ENCODE measurements at regions not wholly inside any gene's neighbourhood (a gene's known extent, or its start where the extent isn't known, plus 50 kb on each side); places are given as distances from the start of the nearest gene placed in this dataset.

GRCh38 chr5:167309941-167310517 is 981.4 kb upstream of the WWC1 start:
- Histone ChIP-seq H3K36me3 (ENCODE audit: insufficient read depth) (no peaks in the 10 kb centered on the region), H3K4me1 (ENCODE audit: insufficient read depth) (no peaks in the 10 kb centered on the region), H3K27ac (ENCODE audit: low read depth) (no peak overlapping the region), H3K4me3 (ENCODE audit: low read depth, low read length) (no peak overlapping the region)
- DNase-seq (ENCODE audit: extremely low spot score): no peak
- 63% methylated on average over 8 of the region's 8 CpGs for WGBS

GRCh38 chr5:167311340-167311739 is 980.1 kb upstream of the WWC1 start:
- 89% methylated on average over 3 of the region's 3 CpGs for WGBS
- H3K36me3 ChIP-seq (ENCODE audit: insufficient read depth): no peaks in the 10 kb centered on the region
- no peak for DNase-seq (ENCODE audit: extremely low spot score)
- no peaks in the 10 kb centered on the region for H3K4me1 ChIP-seq (ENCODE audit: insufficient read depth)
- H3K27ac ChIP-seq (ENCODE audit: low read depth): no peak overlapping the region
- no peak overlapping the region for H3K4me3 ChIP-seq (ENCODE audit: low read depth, low read length)

GRCh38 chr5:167312225-167312624 is 979.2 kb upstream of the WWC1 start:
- Histone ChIP-seq H3K27ac (ENCODE audit: low read depth) (no peak overlapping the region), H3K36me3 (ENCODE audit: insufficient read depth) (no peaks in the 10 kb centered on the region), H3K4me3 (ENCODE audit: low read depth, low read length) (no peak overlapping the region), H3K4me1 (ENCODE audit: insufficient read depth) (no peaks in the 10 kb centered on the region)
- no peak for DNase-seq (ENCODE audit: extremely low spot score)
- 75% methylated on average over 3 of the region's 3 CpGs for WGBS

- DNase-seq (ENCODE audit: extremely low spot score): no peak
- WGBS: 88% methylated on average over 2 of the region's 2 CpGs
- Histone ChIP-seq H3K27ac (ENCODE audit: low read depth) (no peak overlapping the region), H3K36me3 (ENCODE audit: insufficient read depth) (no peaks in the 10 kb centered on the region), H3K4me3 (ENCODE audit: low read depth, low read length) (no peak overlapping the region), H3K4me1 (ENCODE audit: insufficient read depth) (no peaks in the 10 kb centered on the region)
Observed at GRCh38 chr5:167315762-167316161, 975.7 kb upstream of the WWC1 start.

GRCh38 chr5:167317884-167318283 is 973.6 kb upstream of the WWC1 start:
- Histone ChIP-seq H3K4me3 (ENCODE audit: low read depth, low read length) (no peak overlapping the region), H3K4me1 (ENCODE audit: insufficient read depth) (no peaks in the 10 kb centered on the region), H3K36me3 (ENCODE audit: insufficient read depth) (no peaks in the 10 kb centered on the region), H3K27ac (ENCODE audit: low read depth) (no peak overlapping the region)
- no peak for DNase-seq (ENCODE audit: extremely low spot score)
- WGBS: 73% methylated on average over 3 of the region's 3 CpGs

- Histone ChIP-seq H3K27ac (ENCODE audit: low read depth) (no peak overlapping the region), H3K4me1 (ENCODE audit: insufficient read depth) (no peaks in the 10 kb centered on the region), H3K36me3 (ENCODE audit: insufficient read depth) (no peaks in the 10 kb centered on the region), H3K4me3 (ENCODE audit: low read depth, low read length) (no peak overlapping the region)
- no peak for DNase-seq (ENCODE audit: extremely low spot score)
- 81% methylated on average over 3 of the region's 3 CpGs for WGBS
Observed at GRCh38 chr5:167319243-167319642, 972.2 kb upstream of the WWC1 start.

- Histone ChIP-seq H3K27ac (ENCODE audit: low read depth) (no peak overlapping the region), H3K4me3 (ENCODE audit: low read depth, low read length) (no peak overlapping the region), H3K36me3 (ENCODE audit: insufficient read depth) (no peaks in the 10 kb centered on the region), H3K4me1 (ENCODE audit: insufficient read depth) (no peaks in the 10 kb centered on the region)
- DNase-seq (ENCODE audit: extremely low spot score): no peak
Observed at GRCh38 chr5:167320019-167320418, 971.4 kb upstream of the WWC1 start.

GRCh38 chr5:167332309-167332708 is 959.1 kb upstream of the WWC1 start:
- 75% methylated on average over 5 of the region's 5 CpGs for WGBS
- Histone ChIP-seq H3K27ac (ENCODE audit: low read depth) (no peak overlapping the region), H3K4me3 (ENCODE audit: low read depth, low read length) (no peak overlapping the region), H3K36me3 (ENCODE audit: insufficient read depth) (no peaks in the 10 kb centered on the region), H3K4me1 (ENCODE audit: insufficient read depth) (no peaks in the 10 kb centered on the region)
- DNase-seq (ENCODE audit: extremely low spot score): no peak

GRCh38 chr5:167336161-167336560 is 955.3 kb upstream of the WWC1 start:
- no peak overlapping the region for H3K27ac ChIP-seq (ENCODE audit: low read depth)
- DNase-seq (ENCODE audit: extremely low spot score): no peak
- WGBS: 91% methylated on average over 2 of the region's 2 CpGs
- no peaks in the 10 kb centered on the region for H3K36me3 ChIP-seq (ENCODE audit: insufficient read depth)
- H3K4me3 ChIP-seq (ENCODE audit: low read depth, low read length): no peak overlapping the region
- H3K4me1 ChIP-seq (ENCODE audit: insufficient read depth): no peaks in the 10 kb centered on the region

- Histone ChIP-seq H3K36me3 (ENCODE audit: insufficient read depth) (no peaks in the 10 kb centered on the region), H3K4me1 (ENCODE audit: insufficient read depth) (no peaks in the 10 kb centered on the region), H3K4me3 (ENCODE audit: low read depth, low read length) (no peak overlapping the region), H3K27ac (ENCODE audit: low read depth) (no peak overlapping the region)
- WGBS: 77% methylated on average over 1 of the region's 1 CpG
- no peak for DNase-seq (ENCODE audit: extremely low spot score)
Observed at GRCh38 chr5:167339205-167339604, 952.2 kb upstream of the WWC1 start.

- Histone ChIP-seq H3K4me1 (ENCODE audit: insufficient read depth) (no peaks in the 10 kb centered on the region), H3K27ac (ENCODE audit: low read depth) (no peak overlapping the region), H3K4me3 (ENCODE audit: low read depth, low read length) (no peak overlapping the region), H3K36me3 (ENCODE audit: insufficient read depth) (no peaks in the 10 kb centered on the region)
- DNase-seq (ENCODE audit: extremely low spot score): no peak
- 63% methylated on average over 4 of the region's 4 CpGs for WGBS
Observed at GRCh38 chr5:167346461-167346860, 945.0 kb upstream of the WWC1 start.

- WGBS: 77% methylated on average over 12 of the region's 12 CpGs
- no peak for DNase-seq (ENCODE audit: extremely low spot score)
- Histone ChIP-seq H3K27ac (ENCODE audit: low read depth) (no peak overlapping the region), H3K36me3 (ENCODE audit: insufficient read depth) (no peaks in the 10 kb centered on the region), H3K4me3 (ENCODE audit: low read depth, low read length) (no peak overlapping the region), H3K4me1 (ENCODE audit: insufficient read depth) (no peaks in the 10 kb centered on the region)
Observed at GRCh38 chr5:167348251-167348926, 943.1 kb upstream of the WWC1 start.

GRCh38 chr5:167348980-167349379 is 942.5 kb upstream of the WWC1 start:
- WGBS: 81% methylated on average over 3 of the region's 3 CpGs
- no peak overlapping the region for H3K27ac ChIP-seq (ENCODE audit: low read depth)
- no peak overlapping the region for H3K4me3 ChIP-seq (ENCODE audit: low read depth, low read length)
- DNase-seq (ENCODE audit: extremely low spot score): no peak
- no peaks in the 10 kb centered on the region for H3K4me1 ChIP-seq (ENCODE audit: insufficient read depth)
- no peaks in the 10 kb centered on the region for H3K36me3 ChIP-seq (ENCODE audit: insufficient read depth)

- DNase-seq (ENCODE audit: extremely low spot score): no peak
- Histone ChIP-seq H3K4me3 (ENCODE audit: low read depth, low read length) (no peak overlapping the region), H3K27ac (ENCODE audit: low read depth) (no peak overlapping the region), H3K36me3 (ENCODE audit: insufficient read depth) (no peaks in the 10 kb centered on the region), H3K4me1 (ENCODE audit: insufficient read depth) (no peaks in the 10 kb centered on the region)
- 90% methylated on average over 4 of the region's 4 CpGs for WGBS
Observed at GRCh38 chr5:167351316-167351715, 940.1 kb upstream of the WWC1 start.

GRCh38 chr5:167352801-167353200 is 938.6 kb upstream of the WWC1 start:
- Histone ChIP-seq H3K4me3 (ENCODE audit: low read depth, low read length) (no peak overlapping the region), H3K27ac (ENCODE audit: low read depth) (no peak overlapping the region), H3K36me3 (ENCODE audit: insufficient read depth) (no peaks in the 10 kb centered on the region), H3K4me1 (ENCODE audit: insufficient read depth) (no peaks in the 10 kb centered on the region)
- no peak for DNase-seq (ENCODE audit: extremely low spot score)
- WGBS: 39% methylated on average over 10 of the region's 10 CpGs
